ENCODE measurements at regions not wholly inside any gene's neighbourhood (a gene's known extent, or its start where the extent isn't known, plus 50 kb on each side); places are given as distances from the start of the nearest gene placed in this dataset.

DNA sequence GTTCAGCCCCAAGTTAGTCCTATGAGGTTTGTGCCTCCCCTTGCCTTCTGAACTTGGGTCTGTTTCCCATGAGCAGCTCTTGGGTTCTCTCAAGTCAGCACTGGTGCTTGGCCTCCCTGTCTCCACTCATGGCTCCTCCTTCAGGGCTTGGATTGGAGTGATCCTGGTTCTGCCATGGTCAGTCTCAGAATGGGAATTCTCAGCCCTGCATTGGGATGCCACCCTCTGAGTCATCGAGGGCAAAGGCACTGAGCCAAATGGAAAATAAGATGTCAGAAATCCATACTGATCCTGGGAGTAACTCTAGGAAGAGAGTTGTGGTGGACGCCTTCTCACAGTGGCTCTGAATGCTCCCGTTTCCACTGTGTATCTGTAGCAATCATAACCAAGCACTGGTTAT lies 233.4 kb upstream of the HABP2 start:
- WGBS (ENCODE audit: insufficient coverage, low coverage, missing lambda C conversion rate): 0% methylated on average over 3 of the region's 3 CpGs

More for the DNA sequence above, 233.4 kb upstream of the HABP2 start:
- Histone ChIP-seq H3K27ac (ENCODE audit: extremely low read depth, low read depth, low read length) (no peak overlapping the region), H3K9ac (ENCODE audit: insufficient read depth in 1 of 2, low read depth in 2 of 2, low read length in 2 of 2) (no peak overlapping the region), H3K4me3 (no peak overlapping the region), H4K20me1 (replicated peaks; ENCODE audit: control insufficient read depth, insufficient read depth, low read length) (no peaks in the 10 kb centered on the region), H2AFZ (ENCODE audit: low read depth, low read length) (no peak overlapping the region), H3K9me3 (replicated peaks; ENCODE audit: control insufficient read depth, insufficient read depth, low read depth, low read length) (no peaks in the 10 kb centered on the region), H3K27me3 (ENCODE audit: control insufficient read depth in 2 of 2, insufficient read depth in 2 of 2, low read length in 2 of 2) (peaks cover 0 to 24% of the 10 kb centered on the region in 2 experiments; a peak in 2 of 5 replicates), H3K4me1 (replicated peaks in 1 of 2; ENCODE audit: control insufficient read depth in 2 of 2, insufficient read depth in 2 of 2, low read length in 2 of 2) (no peaks in the 10 kb centered on the region), H3K36me3 (ENCODE audit: control insufficient read depth, insufficient read depth, low read length) (no peaks in the 10 kb centered on the region), H3K9me1 (ENCODE audit: control insufficient read depth, insufficient read depth, low read length) (no peaks in the 10 kb centered on the region), H3K79me2 (ENCODE audit: control insufficient read depth, insufficient read depth, low read length) (no peaks in the 10 kb centered on the region), H3K4me2 (ENCODE audit: insufficient read depth, low read length) (no peak overlapping the region)
- DNase-seq (ENCODE audit: extremely low read depth in 1 of 4, low spot score in 3 of 4) (no peak), ATAC-seq (no peak), FAIRE-seq (no peak)
- ChIA-PET POLR2A (interaction anchor here (1.0 kb wide), 1 partner anchor 10 kb away, joined by 3 read pairs; no protein-coding TSS in a partner anchor), CTCF (ENCODE audit: low intra/inter-chr PET ratio) (no interaction called here)
- intact Hi-C loops (cut with micrococcal nuclease) (no loop called here), in situ Hi-C loops (cut with MboI) (no loop called here)
- TF ChIP-seq KDM4B (IDR thresholded peaks at IDR 0.05; ENCODE audit: borderline replicate concordance in 2 of 2, low read depth in 1 of 2): no peak
- no peak for TF ChIP-seq PHB (CRISPR knock-in tag; IDR thresholded peaks at IDR 0.05)
- TF ChIP-seq HNRNPLL (IDR thresholded peaks at IDR 0.05; ENCODE audit: low read depth, low read length, poor library complexity, severe bottlenecking): no peak
- TF ChIP-seq ZNF408 (CRISPR knock-in tag; IDR thresholded peaks at IDR 0.05; ENCODE audit: low read depth): no peak
- TF ChIP-seq, protein P1, sequence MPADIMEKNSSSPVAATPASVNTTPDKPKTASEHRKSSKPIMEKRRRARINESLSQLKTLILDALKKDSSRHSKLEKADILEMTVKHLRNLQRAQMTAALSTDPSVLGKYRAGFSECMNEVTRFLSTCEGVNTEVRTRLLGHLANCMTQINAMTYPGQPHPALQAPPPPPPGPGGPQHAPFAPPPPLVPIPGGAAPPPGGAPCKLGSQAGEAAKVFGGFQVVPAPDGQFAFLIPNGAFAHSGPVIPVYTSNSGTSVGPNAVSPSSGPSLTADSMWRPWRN (IDR thresholded peaks at IDR 0.05; ENCODE audit: low read depth): no peak
- TF ChIP-seq SRSF1 (IDR thresholded peaks at IDR 0.05; ENCODE audit: low read depth, low read length): no peak
- TF ChIP-seq NFIX (CRISPR knock-in tag; IDR thresholded peaks at IDR 0.05; ENCODE audit: low read depth): no peak
- no peak for TF ChIP-seq AFF1 (IDR thresholded peaks at IDR 0.05; ENCODE audit: low read depth in 1 of 2, partially characterized antibody in 2 of 2)
- TF ChIP-seq, protein P2, sequence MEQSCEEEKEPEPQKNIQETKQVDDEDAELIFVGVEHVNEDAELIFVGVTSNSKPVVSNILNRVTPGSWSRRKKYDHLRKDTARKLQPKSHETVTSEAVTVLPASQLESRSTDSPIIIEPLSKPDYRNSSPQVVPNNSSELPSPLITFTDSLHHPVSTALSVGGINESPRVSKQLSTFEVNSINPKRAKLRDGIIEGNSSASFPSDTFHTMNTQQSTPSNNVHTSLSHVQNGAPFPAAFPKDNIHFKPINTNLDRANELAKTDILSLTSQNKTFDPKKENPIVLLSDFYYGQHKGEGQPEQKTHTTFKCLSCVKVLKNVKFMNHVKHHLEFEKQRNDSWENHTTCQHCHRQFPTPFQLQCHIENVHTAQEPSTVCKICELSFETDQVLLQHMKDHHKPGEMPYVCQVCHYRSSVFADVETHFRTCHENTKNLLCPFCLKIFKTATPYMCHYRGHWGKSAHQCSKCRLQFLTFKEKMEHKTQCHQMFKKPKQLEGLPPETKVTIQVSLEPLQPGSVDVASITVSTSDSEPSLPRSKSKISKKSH (CRISPR knock-in tag; IDR thresholded peaks at IDR 0.05): no peak
- TF ChIP-seq, protein P3, sequence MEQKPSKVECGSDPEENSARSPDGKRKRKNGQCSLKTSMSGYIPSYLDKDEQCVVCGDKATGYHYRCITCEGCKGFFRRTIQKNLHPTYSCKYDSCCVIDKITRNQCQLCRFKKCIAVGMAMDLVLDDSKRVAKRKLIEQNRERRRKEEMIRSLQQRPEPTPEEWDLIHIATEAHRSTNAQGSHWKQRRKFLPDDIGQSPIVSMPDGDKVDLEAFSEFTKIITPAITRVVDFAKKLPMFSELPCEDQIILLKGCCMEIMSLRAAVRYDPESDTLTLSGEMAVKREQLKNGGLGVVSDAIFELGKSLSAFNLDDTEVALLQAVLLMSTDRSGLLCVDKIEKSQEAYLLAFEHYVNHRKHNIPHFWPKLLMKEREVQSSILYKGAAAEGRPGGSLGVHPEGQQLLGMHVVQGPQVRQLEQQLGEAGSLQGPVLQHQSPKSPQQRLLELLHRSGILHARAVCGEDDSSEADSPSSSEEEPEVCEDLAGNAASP (IDR thresholded peaks at IDR 0.05): no peak
- no peak for TF ChIP-seq SMARCC2 (IDR thresholded peaks at IDR 0.05; ENCODE audit: low read depth)
- no peak for TF ChIP-seq NFE2 (IDR thresholded peaks at IDR 0.05; ENCODE audit: low read depth)
- no TSS peak for BruUV-seq (replicated peaks)

All from K562 (cell line).